Fibroblast of skin of back (primary cell): ENCODE measurements at regions not wholly inside any gene's neighbourhood (a gene's known extent, or its start where the extent isn't known, plus 50 kb on each side); places are given as distances from the start of the nearest gene placed in this dataset.
"Not testable (repeated sequence)": the region's sequence is repeated elsewhere in the genome, so short reads cannot be mapped to it uniquely, and the experiment has no call there.

ENCODE experiments used
- DNase-seq: peaks from one replicate; pipeline ENCODE4 v3.0.0-alpha.2; 2013

DNA sequence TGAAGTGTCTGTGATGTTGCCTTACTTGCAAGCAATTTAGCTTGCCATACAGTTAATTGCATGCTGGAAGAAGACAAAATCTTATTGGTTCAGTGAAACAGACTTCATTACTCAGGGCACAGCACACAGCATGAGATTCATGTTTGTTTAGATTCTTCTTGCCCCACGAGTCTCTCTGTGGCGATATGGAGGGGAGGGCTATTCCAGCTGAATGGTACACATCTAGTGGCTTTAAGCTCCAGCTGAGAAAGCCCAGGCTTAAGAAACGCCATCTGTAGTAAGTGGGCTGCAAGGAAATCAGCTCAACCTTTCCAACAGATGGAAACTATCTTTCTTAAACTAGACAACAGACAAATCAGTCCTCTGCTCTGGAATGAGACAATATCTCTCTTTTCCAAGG lies 1022.0 kb downstream of the NCAM2 start:
- DNase-seq: peak; percentile 6

DNA sequence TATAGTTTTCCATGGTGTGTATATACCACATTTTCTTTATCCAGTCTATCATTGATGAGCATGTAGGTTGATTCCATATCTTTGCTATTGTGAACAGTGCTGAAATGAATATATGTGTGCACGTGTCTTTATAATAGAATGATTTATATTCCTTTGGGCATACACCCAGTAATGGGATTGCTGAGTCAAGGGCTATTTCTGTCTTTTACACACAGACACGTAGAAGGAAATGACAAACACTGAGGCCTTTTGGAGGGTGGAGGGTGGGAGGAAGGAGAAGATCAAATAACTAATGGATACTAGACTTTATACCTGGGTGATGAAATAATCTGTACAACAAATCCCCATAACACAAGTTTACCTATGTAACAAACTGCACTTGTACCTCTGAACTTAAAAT lies 1025.7 kb downstream of the NCAM2 start:
- not testable (repeated sequence) for DNase-seq

DNA sequence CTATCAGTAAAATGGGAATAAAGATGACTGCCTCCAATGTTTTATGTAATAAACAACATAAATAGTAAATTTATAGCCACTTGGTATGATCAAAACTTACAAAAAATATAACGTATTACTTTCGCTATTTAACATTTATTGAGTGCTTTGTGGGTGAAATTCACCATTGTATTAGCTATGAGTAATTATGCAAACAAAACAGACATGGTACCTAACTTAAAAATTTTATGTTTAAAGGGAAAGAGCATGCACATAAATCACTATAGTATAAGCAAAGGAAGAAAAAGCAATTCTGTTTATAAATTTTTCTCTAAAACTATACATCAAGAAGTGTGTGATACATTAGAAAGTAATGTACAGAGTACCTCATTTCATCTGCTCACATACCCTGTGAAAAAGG lies 1046.2 kb downstream of the NCAM2 start:
- DNase-seq: no peak

DNA sequence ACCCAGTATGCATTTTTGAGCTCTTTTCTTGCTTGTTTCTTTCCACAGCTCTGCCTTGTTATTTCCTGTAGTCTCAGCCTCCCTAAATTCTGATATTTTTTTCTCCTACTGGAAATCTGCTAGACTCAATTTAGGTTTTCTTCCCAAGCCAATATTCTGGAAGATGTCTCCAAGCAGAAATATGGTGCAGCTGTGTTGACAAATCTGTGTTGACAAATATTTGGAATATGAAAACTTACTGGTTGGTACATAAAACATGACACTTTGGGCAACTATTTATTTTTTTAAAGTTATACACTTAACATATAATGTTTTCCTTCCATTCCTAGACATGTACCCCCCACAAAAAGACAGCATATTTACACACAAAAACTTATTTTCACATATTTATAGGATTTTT lies 1048.4 kb downstream of the NCAM2 start:
- DNase-seq: no peak

DNA sequence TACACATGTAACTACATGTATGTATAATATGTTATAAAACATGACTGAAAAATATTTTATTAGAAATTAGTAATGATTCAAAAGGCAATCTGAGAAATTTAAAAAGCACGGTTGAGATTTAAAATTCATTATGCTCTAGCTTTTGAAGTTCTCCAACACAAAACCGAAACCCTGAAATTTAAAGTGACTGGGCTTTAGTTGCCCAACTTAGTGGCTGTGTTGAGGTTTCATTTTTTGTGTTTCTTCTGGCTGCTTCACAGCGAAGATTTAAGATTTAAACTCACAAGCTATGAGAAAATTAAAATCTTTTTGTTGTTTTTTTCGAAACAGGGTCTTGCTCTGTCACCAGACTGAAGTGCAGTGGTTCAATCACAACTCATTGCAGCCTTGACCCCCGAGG lies 1058.7 kb downstream of the NCAM2 start:
- DNase-seq: no peak

DNA sequence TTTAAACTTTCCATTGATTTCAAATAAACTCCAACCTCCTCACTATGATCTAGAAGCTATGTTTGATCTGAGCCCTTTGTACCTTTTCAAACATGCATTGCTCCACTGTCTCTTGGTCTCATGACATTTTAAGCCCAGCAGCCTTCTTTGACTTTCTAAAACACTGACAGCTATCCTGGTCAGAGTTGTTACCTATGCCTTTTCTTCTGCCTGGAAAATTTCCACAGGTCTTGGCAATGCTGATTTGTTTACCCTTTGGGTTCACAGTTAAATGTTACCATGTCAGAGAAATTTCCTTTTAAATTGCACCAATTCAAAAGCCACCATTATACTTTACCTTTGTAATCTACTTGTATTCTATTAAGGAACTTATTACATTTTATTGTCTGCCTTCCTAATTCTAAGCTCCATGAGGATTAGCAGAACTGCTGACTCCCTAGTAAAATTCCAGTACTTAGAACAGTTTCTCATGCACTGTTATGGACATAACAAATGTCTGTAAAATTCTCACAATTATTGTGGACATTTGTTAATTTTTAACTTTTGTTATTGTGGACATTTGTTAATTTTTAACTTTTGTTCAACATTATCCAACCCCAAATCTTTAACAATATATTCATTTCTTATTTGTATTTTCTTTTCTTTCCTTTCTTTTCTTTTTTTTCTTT lies 1064.4 kb downstream of the NCAM2 start:
- no peak for DNase-seq

DNA sequence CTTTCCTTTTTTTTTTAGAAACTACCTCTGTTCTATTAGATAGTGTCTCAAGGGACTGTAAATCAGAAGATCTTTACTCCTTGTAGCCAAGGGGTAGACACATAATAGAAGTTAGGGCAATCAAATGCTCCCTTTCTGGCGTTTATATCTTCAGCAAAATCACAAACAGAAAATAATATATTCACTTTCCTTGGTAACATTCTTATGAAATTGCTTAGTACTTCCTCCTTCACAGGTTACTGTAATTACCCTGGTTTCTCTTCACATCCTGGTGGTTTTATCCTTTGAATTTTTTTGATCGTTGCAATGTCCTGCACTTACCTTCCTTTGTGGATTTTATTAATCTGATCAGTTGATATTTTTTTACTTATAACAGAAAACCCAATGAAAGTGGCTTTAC lies 1064.9 kb downstream of the NCAM2 start:
- DNase-seq: no peak

DNA sequence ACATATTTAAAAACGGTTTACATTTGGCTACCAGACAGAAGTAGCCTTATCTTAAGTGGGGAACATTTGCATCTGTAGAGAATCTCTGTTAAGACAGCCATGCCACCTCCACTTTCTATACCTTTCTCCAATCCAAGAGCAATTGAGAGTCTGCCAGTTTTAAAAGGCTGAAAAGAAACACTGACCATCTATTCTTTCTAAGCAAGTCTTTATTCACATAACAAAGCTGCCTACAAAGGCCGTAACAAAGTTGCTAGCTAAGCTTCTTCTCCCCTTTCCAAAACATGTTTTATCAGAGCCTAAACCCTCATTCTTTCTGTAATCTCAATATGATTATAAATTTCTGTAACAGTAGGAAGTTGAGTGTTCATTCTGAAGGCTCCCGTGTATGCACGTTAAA lies 1078.3 kb downstream of the NCAM2 start:
- no peak for DNase-seq

DNA sequence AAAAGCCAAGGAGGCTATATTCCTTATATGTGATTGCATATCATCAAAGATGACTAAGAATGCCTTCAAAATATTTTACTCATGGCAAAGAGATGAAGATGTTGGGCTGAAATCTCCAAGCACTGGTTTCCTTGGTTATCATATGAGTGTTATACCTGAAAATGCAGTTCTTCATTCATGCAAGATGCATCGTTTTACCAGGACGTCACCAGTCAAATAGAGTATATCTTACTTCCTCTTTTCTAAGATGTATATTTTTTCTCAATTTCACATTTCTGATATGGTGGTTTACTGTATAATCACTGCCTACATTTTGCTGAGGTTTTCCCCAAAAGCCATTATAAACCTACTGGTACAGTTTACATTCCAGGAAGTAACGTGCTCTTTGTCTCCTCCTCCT lies 1085.7 kb downstream of the NCAM2 start:
- no peak for DNase-seq

DNA sequence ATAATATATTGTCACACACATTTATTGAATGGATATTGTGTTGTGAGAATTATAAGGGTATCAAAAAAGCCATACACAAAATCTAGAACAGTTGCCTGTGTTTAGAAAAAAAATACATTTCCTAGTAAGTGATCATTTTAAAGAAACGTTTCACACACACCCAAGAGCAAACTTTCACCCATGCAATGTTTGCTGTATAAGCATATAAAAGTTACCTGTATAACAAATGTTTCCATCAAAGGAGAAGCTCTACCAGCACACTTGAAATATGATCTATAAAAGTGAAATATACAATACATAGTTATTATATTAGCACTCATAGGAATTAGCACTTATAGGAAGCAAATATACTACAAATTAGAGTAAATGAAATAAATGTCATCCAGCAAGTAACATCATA lies 1098.1 kb downstream of the NCAM2 start:
- DNase-seq: no peak

DNA sequence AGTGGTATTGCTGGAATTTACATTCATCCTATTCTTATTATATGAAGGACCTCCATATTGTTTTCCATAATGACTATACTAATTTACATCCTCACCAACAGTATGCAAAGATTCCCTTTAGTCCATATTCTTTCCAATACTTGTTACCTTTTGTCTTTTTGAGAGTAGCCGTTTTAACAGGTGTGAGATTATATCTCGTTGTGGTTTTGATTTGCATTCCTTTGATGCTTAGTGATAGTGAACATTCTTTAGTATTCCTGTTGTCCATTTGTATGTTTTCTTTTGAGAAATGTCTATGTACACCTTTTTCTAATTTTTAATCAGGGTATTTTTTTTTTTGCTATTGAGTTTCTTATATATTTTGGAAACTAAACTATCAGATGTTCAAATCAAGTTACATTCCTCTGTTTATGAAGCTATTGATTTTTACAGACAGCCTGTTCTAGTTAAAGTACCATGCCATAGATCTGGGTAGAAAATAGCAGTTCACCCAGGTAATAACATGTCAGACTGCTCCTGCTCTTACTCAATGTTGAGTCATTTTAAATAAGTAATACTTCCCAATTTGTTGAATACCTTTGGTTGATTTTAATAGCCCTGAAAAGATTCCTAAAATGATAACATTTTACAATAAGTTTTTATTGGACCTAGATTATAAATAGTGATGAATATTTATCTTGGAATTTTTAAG lies 1108.7 kb downstream of the NCAM2 start:
- no peak for DNase-seq

DNA sequence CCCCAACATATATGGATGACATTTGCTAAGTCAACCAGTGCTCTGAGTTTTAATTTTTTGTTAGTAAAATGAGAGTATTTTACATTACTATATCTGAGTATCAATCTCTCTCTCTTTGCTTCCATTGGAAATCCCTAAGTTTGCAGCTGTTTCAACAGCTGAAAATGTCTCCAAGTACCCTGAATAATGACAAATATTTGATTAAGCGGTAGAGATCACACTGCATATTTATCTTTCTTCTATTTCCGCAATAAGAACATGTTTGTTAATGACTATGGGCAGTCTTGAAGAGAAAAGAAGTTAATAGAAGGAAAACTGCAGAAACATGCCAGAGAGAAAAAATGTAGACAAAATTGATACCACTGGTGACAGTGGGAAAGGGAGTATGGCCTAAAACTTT lies 1117.5 kb downstream of the NCAM2 start:
- no peak for DNase-seq

DNA sequence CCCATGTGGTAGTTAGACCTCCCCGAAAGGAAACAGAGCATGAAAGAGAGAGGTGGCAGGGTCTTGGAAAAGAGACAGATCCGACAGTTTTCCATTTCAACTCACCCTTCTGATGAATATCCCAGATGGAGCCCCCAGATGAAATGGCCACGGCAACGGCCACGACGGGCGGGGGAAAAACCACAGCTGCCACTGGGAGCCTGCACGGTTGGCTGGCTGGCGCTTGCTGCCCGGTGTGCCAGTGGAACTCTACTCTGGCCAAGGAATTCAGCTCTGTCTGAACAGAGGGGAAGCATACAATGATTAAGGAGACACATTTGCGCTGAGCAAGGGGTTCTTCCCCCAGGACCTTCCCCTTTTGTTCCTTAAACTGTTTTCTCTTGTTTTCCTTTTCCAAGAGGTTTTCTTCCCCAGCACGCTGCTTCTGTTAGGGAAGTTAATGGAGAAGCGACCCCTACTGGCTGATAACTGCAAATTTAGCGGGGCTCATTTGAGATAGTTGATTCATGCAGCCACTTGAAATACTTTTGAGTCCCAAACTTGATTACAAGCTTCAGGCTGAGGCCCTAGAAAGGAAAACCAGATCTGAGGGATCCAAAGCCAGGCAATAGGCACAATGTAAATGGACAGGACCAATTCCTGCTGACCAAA lies 1122.5 kb downstream of the NCAM2 start:
- peak; percentile 5 for DNase-seq

DNA sequence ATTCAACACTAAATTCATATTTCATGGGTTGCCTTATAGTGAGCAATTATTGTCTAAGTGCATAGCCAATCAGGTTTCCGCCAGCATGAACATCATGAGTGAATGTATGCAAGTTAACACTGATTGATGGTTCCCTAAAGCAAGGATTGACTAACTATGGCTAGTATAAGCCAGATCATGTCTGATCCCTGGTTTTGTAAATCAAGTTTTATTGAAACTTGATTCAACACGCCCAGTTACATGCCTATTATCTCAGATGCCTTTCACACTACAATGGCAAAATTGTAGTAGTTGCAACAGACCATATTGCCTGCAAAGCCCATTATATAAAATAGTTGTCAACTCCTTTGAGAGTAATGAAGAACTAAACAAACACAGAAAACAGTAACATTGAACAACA lies 1127.4 kb downstream of the NCAM2 start:
- no peak for DNase-seq

DNA sequence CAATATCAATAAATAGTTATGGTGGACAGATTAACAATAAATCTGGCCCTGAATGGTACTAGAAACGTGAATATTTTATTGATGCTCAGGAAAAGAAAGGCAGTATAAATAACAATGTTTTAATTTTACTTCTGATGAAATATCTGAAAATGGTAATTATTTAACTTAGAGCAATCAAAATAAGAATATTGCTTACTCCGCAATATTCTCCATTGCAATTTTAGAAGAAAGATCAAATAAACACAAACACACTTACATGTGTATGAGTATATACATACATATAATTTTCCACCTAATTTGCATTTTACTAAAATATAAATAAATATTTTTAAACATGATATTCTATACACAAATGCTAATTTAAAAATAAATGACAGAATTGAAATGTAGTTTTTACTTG lies 1130.5 kb downstream of the NCAM2 start:
- no peak for DNase-seq

DNA sequence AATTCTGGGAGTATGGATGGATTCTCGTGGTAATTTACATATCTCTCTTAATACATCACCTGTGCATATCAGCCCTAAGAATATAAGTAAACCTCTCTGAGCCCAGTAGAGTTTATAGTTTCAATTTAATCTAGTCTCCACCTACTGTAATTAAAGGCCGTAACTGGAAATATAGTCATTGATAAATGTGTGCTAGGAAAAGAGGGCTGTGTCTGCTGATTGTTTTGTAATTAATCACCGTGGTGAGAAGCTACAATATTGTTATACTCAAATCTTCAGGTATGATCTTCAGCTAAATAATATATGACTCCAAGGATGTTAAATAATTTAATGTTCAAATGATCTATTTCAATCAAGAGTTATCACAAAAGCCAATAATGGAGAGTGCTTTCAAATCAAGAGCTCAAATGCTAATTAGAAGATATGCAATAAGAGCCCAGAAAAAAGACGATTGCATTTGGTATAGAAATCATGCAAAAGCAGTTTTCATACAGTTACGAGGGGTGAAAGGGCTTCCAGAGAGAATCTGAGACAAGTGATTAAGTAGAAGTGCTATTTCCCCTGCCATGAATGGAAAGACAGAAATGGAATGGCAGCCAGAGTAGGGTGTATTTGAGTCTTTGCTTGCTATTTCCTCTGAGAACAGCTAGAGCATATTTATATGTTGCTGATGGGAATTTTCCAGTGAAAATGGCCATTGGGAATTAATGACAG lies 1134.3 kb downstream of the NCAM2 start:
- no peak for DNase-seq

DNA sequence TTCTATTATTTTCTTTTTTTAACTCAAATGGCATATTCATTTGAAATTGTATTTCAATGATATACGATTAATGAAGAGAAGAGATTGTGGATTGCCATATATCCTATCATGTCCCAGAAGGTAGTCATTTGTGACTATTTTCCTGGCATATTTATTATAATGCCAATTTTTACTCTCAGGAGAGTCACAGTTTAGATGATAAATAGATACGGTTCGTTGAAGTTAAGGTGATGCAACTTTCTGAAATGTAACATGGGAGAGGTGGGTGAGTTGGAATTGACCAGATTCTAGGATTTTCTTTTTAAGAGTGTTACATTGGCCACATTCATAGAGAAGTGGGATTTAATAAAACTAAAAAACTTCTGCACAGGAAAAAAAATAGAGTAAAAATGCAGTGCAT lies 1138.5 kb downstream of the NCAM2 start:
- no peak for DNase-seq

DNA sequence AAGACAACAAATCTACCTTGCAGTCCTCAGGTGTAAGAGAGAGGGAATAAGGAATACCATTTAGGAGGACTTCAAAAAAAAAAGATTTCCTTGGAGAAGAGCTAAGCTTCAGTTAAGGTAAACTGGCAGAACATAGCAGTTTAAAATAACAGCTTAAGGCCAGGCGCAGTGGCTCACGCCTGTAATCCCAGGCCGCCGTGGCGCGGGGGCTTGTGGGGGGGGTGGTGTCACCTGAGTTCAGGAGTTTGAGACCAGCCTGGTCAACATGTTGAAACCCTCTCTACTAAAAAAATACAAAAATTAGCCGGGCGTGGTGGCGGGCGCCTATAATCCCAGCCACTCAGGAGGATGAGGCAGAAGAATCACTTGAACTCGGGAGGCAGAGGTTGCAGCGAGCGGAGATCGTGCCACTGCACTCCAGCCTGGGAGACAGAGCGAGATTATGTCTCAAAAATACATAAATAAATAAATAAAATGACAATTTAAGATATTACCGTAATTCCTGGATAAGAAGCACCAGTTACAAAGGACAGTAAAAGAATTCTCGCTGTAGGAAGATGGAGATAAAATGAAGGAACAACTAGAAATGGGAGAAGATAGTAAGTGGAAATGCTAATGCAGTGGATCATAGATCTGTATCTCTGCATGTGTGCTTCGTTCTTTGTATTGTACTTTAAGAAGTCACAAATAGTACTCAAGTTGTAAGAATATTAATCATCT lies 1140.2 kb downstream of the NCAM2 start:
- DNase-seq: no peak

DNA sequence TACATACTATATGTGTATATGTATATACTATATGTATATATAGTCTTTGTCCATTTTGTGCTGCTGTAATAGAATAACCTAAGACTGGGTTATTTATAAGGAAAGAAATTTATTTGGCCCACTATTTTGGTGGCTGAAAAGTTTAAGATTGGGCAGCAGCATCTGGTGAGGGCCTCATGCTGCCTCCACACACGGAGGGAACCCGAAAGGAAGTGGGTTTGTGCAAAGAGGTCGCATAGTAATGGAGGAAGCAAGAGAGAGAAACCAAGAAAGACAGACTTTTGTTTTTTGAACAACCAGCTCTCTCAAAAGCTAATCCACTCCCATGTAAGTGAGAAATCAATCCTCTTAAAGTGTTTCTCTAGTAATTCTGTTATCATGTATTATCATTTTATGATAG lies 1147.3 kb downstream of the NCAM2 start:
- DNase-seq: no peak

DNA sequence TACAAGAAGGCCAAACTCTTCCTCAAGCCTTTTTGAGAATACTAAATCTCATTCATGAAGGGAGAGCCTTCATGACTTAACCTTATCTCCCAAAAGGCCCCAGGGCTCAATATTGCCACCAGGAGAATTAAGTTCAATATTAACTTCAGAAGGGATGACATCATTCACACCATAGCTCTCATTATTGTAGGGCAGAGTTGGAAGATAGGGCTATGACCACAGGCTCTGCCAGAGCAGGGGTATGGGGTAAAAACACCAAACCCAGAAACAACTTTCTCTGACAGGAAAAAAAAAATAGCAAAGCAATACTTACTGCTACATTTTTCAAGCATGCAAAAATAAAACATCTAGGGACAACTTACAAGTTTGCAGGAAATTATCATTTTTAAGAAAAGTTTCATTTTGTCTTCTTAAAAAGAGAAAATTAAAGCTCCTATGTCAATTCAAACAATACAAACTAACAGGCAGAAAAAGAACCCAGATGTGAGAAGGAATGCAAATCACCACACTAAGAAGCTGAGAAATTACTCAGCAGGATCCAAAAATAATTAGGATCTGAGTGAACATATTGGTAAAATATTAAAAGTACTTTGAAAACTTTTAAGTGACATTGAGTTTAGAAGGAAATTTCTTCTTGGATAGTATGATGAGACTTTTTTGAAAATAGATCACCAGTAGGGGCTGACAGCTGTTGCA lies 1156.5 kb downstream of the NCAM2 start:
- DNase-seq: no peak

DNA sequence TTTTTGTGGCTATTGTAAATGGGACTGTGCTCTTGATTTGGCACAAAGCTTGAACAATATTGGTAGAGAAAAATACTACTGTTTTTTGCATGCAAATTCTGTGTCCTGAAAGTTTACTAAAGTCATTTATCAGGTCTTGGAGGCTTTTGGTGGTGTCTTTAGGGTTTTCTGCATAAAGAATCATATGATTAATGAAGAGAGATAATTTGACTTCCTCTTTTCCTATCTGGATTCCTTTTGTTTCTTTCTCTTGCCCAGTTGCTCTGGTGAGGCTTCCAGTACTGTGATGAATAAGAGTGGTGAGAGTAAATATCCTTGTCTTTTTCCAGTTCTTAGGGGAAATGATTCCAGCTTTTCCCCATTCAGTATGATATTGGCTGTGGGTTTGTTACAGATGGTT lies 1166.7 kb downstream of the NCAM2 start:
- DNase-seq: no peak

DNA sequence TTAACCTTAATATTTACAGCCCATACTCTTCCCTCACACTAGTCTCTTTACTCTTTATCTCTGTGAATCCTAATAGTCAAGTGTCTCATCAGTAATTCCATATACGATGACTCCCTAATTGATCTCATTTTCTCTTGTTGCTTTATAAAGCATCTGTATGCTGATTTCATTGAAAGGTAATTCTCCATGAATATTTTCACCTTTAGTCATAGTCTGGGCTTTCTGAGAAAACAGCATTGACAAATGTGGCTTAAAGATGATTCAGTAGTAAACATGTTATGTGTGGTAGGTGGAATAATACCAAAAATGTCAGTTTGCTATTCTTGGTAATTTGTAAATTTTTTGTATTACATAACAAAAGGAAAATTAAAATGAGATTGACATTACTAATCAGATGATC lies 1176.5 kb downstream of the NCAM2 start:
- no peak for DNase-seq
